NT2/D1 (cell line): ENCODE measurements at regions not wholly inside any gene's neighbourhood (a gene's known extent, or its start where the extent isn't known, plus 50 kb on each side); places are given as distances from the start of the nearest gene placed in this dataset.

Source experiments
- DNase-seq: peaks from one replicate; pipeline ENCODE4 v3.0.0-alpha.2; 2011; ENCODE audit warnings: low read depth, low spot score
- H3K27me3 ChIP-seq: 2 replicates; pipeline ENCODE4 v1.6.0; 2011; ENCODE audit warnings: mild to moderate bottlenecking; ENCODE audit not compliant: insufficient read length, insufficient read depth
- H3K36me3 ChIP-seq: 2 replicates; pipeline ENCODE4 v1.6.1; 2011; ENCODE audit warnings: mild to moderate bottlenecking, low read length, mixed read lengths; ENCODE audit not compliant: insufficient read depth, insufficient read length
- H3K4me1 ChIP-seq: 2 replicates; pipeline ENCODE4 v1.5.1; 2011; ENCODE audit not compliant: insufficient read depth, insufficient read length
- H3K4me3 ChIP-seq: 2 replicates; pipeline ENCODE4 v1.5.1; 2011; ENCODE audit warnings: low read depth; ENCODE audit not compliant: insufficient read length
- H3K9ac ChIP-seq: 2 replicates; pipeline ENCODE4 v1.6.0; 2011; ENCODE audit warnings: low read depth; ENCODE audit not compliant: insufficient read length
- H3K9me3 ChIP-seq: 2 replicates; pipeline ENCODE4 v1.5.1; 2011; ENCODE audit warnings: mild to moderate bottlenecking, low read length; ENCODE audit not compliant: insufficient read depth
- SUZ12 ChIP-seq: IDR thresholded peaks from 2 replicates; pipeline ENCODE4 v1.6.1; 2011; ENCODE audit not compliant: insufficient read length, insufficient read depth; ENCODE audit errors: extremely low read depth
- YY1 ChIP-seq: IDR thresholded peaks from 2 replicates; pipeline ENCODE4 v1.6.1; 2011; ENCODE audit not compliant: insufficient read length, insufficient read depth
- ZNF274 ChIP-seq: IDR thresholded peaks from 2 replicates; pipeline ENCODE4 v1.6.1; 2011; ENCODE audit warnings: mild to moderate bottlenecking, low read depth, low read length

GRCh38 chr10:61356354-61356753, 96.8 kb downstream of the TMEM26 start:
- Histone ChIP-seq H3K9ac (no peak overlapping the region), H3K36me3 (no peaks in the 10 kb centered on the region), H3K4me3 (no peak overlapping the region), H3K27me3 (no peaks in the 10 kb centered on the region), H3K4me1 (no peaks in the 10 kb centered on the region), H3K9me3 (no peaks in the 10 kb centered on the region)
- TF ChIP-seq YY1 = no peak
- no peak for TF ChIP-seq SUZ12
- no peak for TF ChIP-seq ZNF274
- DNase-seq = no peak

GRCh38 chr10:61355211-61355610, 98.0 kb downstream of the TMEM26 start:
- no peak for TF ChIP-seq YY1
- TF ChIP-seq SUZ12 = no peak
- TF ChIP-seq ZNF274 = no peak
- Histone ChIP-seq H3K9ac (no peak overlapping the region), H3K36me3 (no peaks in the 10 kb centered on the region), H3K4me1 (no peaks in the 10 kb centered on the region), H3K27me3 (no peaks in the 10 kb centered on the region), H3K4me3 (no peak overlapping the region), H3K9me3 (no peaks in the 10 kb centered on the region)
- no peak for DNase-seq

- no peak for DNase-seq
- Histone ChIP-seq H3K9me3 (no peaks in the 10 kb centered on the region), H3K36me3 (no peaks in the 10 kb centered on the region), H3K4me1 (no peaks in the 10 kb centered on the region), H3K4me3 (no peak overlapping the region), H3K9ac (no peak overlapping the region), H3K27me3 (no peaks in the 10 kb centered on the region)
- TF ChIP-seq YY1 = no peak
- TF ChIP-seq ZNF274 = no peak
- TF ChIP-seq SUZ12 = no peak
Observed at GRCh38 chr10:61354401-61354975, 98.7 kb downstream of the TMEM26 start.

GRCh38 chr10:61350794-61351193, 102.4 kb downstream of the TMEM26 start:
- no peak for DNase-seq
- Histone ChIP-seq H3K4me1 (no peaks in the 10 kb centered on the region), H3K9ac (no peak overlapping the region), H3K36me3 (no peaks in the 10 kb centered on the region), H3K27me3 (no peaks in the 10 kb centered on the region), H3K4me3 (no peak overlapping the region), H3K9me3 (no peaks in the 10 kb centered on the region)
- TF ChIP-seq SUZ12 = no peak
- no peak for TF ChIP-seq ZNF274
- no peak for TF ChIP-seq YY1

- Histone ChIP-seq H3K4me1 (no peaks in the 10 kb centered on the region), H3K4me3 (no peak overlapping the region), H3K27me3 (no peaks in the 10 kb centered on the region), H3K9ac (no peak overlapping the region), H3K36me3 (no peaks in the 10 kb centered on the region), H3K9me3 (no peaks in the 10 kb centered on the region)
- TF ChIP-seq SUZ12 (no peak), YY1 (no peak), ZNF274 (no peak)
- no peak for DNase-seq
Observed at GRCh38 chr10:61350068-61350467, 103.1 kb downstream of the TMEM26 start.

- no peak overlapping the region for H3K4me3 ChIP-seq
- no peak for DNase-seq
- H3K9me3 ChIP-seq = no peaks in the 10 kb centered on the region
- H3K36me3 ChIP-seq = no peaks in the 10 kb centered on the region
- H3K27me3 ChIP-seq = no peaks in the 10 kb centered on the region
- no peaks in the 10 kb centered on the region for H3K4me1 ChIP-seq
- no peak for TF ChIP-seq YY1
- TF ChIP-seq SUZ12 = no peak
- TF ChIP-seq ZNF274 = no peak
- H3K9ac ChIP-seq = no peak overlapping the region
Observed at GRCh38 chr10:61346796-61347413, 106.3 kb downstream of the TMEM26 start.

- Histone ChIP-seq H3K9me3 (no peaks in the 10 kb centered on the region), H3K36me3 (no peaks in the 10 kb centered on the region), H3K4me1 (no peaks in the 10 kb centered on the region), H3K9ac (no peak overlapping the region), H3K4me3 (no peak overlapping the region), H3K27me3 (no peaks in the 10 kb centered on the region)
- TF ChIP-seq SUZ12 (no peak), ZNF274 (no peak), YY1 (no peak)
- no peak for DNase-seq
Observed at GRCh38 chr10:61343796-61344195, 109.4 kb downstream of the TMEM26 start.
